GM12878 (cell line): ENCODE measurements at regions not wholly inside any gene's neighbourhood (a gene's known extent, or its start where the extent isn't known, plus 50 kb on each side); places are given as distances from the start of the nearest gene placed in this dataset.

ENCODE experiments used
- ATAC-seq: fragments of 200-7000 bp; cut with Tn5 transposase; 3 replicates; pipeline ENCODE4 v1.9.1; 2020; ENCODE audit warnings: mild to moderate bottlenecking, moderate library complexity
- BruUV-seq: library from RNA; stranded (reverse); fragments of 400-500 nt; replicated peaks from 2 replicates; lab custom pipeline; 2021; lab: Mats Ljungman, UMichigan
- CTCF ChIA-PET: fragments of 300-600 bp; sonication (Branson Sonifier 250); formaldehyde crosslinking; extraction: SDS; loops from one replicate; lab custom pipeline; 2021; ENCODE audit warnings: inconsistent platforms; lab: Yijun Ruan, JAX
- POLR2A ChIA-PET: fragments of 350-600 bp; formaldehyde crosslinking; extraction: SDS; loops from one replicate; lab custom pipeline; 2021; ENCODE audit warnings: inconsistent platforms; lab: Charles Lee
- RAD21 ChIA-PET: fragments of 300-600 bp; sonication (Branson Sonifier 250); formaldehyde crosslinking; loops from one replicate; lab custom pipeline; 2023; ENCODE audit warnings: antibody characterized with exemption; ENCODE audit not compliant: unreplicated experiment; lab: Charles Lee
- SMC1A ChIA-PET: fragments of 300-600 bp; sonication (Branson Sonifier 250); formaldehyde crosslinking; loops from one replicate; lab custom pipeline; 2023; ENCODE audit not compliant: unreplicated experiment, uncharacterized antibody; lab: Charles Lee
- DNase-seq: peaks from one replicate; pipeline ENCODE4 v3.0.0-alpha.2; 2011; ENCODE audit warnings: low read depth, low spot score
- FAIRE-seq: peaks from 3 replicates; lab custom pipeline; 2011; peaks lifted over from hg19 to GRCh38; lab: Jason Lieb, UNC
- H2AFZ ChIP-seq: 2 replicates; pipeline ENCODE4 v1.6.0; 2011; ENCODE audit warnings: low read depth, low read length, control low read depth; ENCODE audit not compliant: control insufficient read depth
- H3K27ac ChIP-seq: 2 replicates; pipeline ENCODE4 v1.5.1; 2011; ENCODE audit warnings: control low read depth; ENCODE audit not compliant: control insufficient read depth, insufficient read depth
- H3K27me3 ChIP-seq, 2 experiments: replicated peaks in 1 of 2; 2 replicates each; pipeline versions ENCODE4 v1.6.0 to v1.6.1; 2011; ENCODE audit warnings: low read length in 1 of 2; ENCODE audit not compliant: control insufficient read depth in 2 of 2, insufficient read depth in 2 of 2
- H3K36me3 ChIP-seq, 2 experiments: 2 replicates each; pipeline ENCODE4 v1.5.1; 2011; ENCODE audit warnings: low read length in 1 of 2; ENCODE audit not compliant: control insufficient read depth in 2 of 2, insufficient read depth in 2 of 2
- H3K4me1 ChIP-seq: 2 replicates; pipeline ENCODE4 v1.6.1; 2011; ENCODE audit warnings: mild to moderate bottlenecking, low read length, moderate library complexity, mixed read lengths; ENCODE audit not compliant: control insufficient read depth, insufficient read depth
- H3K4me2 ChIP-seq: 2 replicates; pipeline ENCODE4 v1.6.0; 2011; ENCODE audit warnings: control low read depth; ENCODE audit not compliant: control insufficient read depth, insufficient read depth
- H3K4me3 ChIP-seq: fragments of 200-600 bp; sonication (generic); 2 replicates; pipeline ENCODE4 v1.5.1; 2016
- H3K79me2 ChIP-seq: 2 replicates; pipeline ENCODE4 v1.6.0; 2011; ENCODE audit warnings: low read length; ENCODE audit not compliant: control insufficient read depth, insufficient read depth
- H3K9ac ChIP-seq: 2 replicates; pipeline ENCODE4 v1.8.0; 2011; ENCODE audit warnings: low read length, control low read depth, mixed read lengths; ENCODE audit not compliant: control insufficient read depth, insufficient read depth
- H3K9me3 ChIP-seq: replicated peaks from 3 replicates; pipeline ENCODE4 v1.5.1; 2011; ENCODE audit warnings: mild to moderate bottlenecking, low read length; ENCODE audit not compliant: control insufficient read depth, insufficient read depth
- H4K20me1 ChIP-seq: 2 replicates; pipeline ENCODE4 v1.6.0; 2011; ENCODE audit not compliant: control insufficient read depth, insufficient read depth
- ASH2L ChIP-seq: fragments of 300-600, 200-600 bp; sonication (generic); IDR thresholded peaks from 2 replicates; pipeline ENCODE4 v1.6.1; 2017; ENCODE audit warnings: low read depth, mild to moderate bottlenecking, borderline replicate concordance
- E2F8 ChIP-seq: fragments of 450-650 bp; IDR thresholded peaks from 2 replicates; pipeline ENCODE4 v1.6.1; 2018; ENCODE audit warnings: mild to moderate bottlenecking, low read depth, moderate library complexity; ENCODE audit not compliant: partially characterized antibody
- ESRRA ChIP-seq: IDR thresholded peaks from 2 replicates; pipeline ENCODE4 v1.6.1; 2012; ENCODE audit warnings: mild to moderate bottlenecking, low read length, improper control_type of control experiment
- ETV6 ChIP-seq, 2 experiments: fragments of 450-650 bp in 1 of 2; IDR thresholded peaks in 1 of 2; conservative IDR thresholded peaks in 1 of 2; 2 replicates each; pipeline ENCODE4 v1.6.1; 2014; ENCODE audit warnings: antibody characterized with exemption in 1 of 2, borderline replicate concordance in 1 of 2, low read depth in 1 of 2, mild to moderate bottlenecking in 1 of 2, moderate library complexity in 1 of 2
- HDAC2 ChIP-seq: fragments of 200-600 bp; sonication (generic); IDR thresholded peaks from 2 replicates; pipeline ENCODE4 v1.6.1; 2017
- MYC ChIP-seq: IDR thresholded peaks from 2 replicates; pipeline ENCODE4 v1.6.1; 2011; ENCODE audit warnings: mild to moderate bottlenecking, low read length, moderate library complexity, inconsistent platforms; ENCODE audit not compliant: insufficient read depth, insufficient replicate concordance, insufficient read length, severe bottlenecking
- NFIC ChIP-seq: IDR thresholded peaks from 2 replicates; pipeline ENCODE4 v1.6.1; 2012; ENCODE audit warnings: low read depth, mild to moderate bottlenecking, inconsistent platforms, low read length, moderate library complexity
- RBBP5 ChIP-seq: fragments of 200-600 bp; sonication (generic); conservative IDR thresholded peaks from 2 replicates; pipeline ENCODE4 v1.6.1; 2016
- RCOR1 ChIP-seq: conservative IDR thresholded peaks from 2 replicates; pipeline ENCODE4 v1.6.1; 2012; ENCODE audit warnings: low read depth, low read length, improper control_type of control experiment
- TCF3 ChIP-seq: IDR thresholded peaks from 2 replicates; pipeline ENCODE4 v1.6.1; 2012; ENCODE audit warnings: low read depth, mild to moderate bottlenecking, low read length, borderline replicate concordance; ENCODE audit not compliant: insufficient read depth
- ZNF207 ChIP-seq: fragments of 450-650 bp; IDR thresholded peaks from 2 replicates; pipeline ENCODE4 v1.6.1; 2014; ENCODE audit warnings: antibody characterized with exemption, mild to moderate bottlenecking, borderline replicate concordance
- in situ Hi-C: fragments of 300-500 bp; cut with MboI; formaldehyde crosslinking; loops from 9 replicates; pipeline ENCODE4 v1.14.3; 2018; ENCODE audit warnings: mixed read lengths
- intact Hi-C: fragments of 100-400 bp; cut with micrococcal nuclease; formaldehyde crosslinking; loops from one replicate; pipeline ENCODE4 v1.14.2; 2022; ENCODE audit not compliant: unreplicated experiment
- TF ChIP-seq, protein P1 (sequence below): IDR thresholded peaks from 2 replicates; pipeline ENCODE4 v1.6.1; 2011; ENCODE audit warnings: borderline replicate concordance, low read depth, mild to moderate bottlenecking, moderate library complexity, low read length; ENCODE audit not compliant: insufficient read depth, poor library complexity, severe bottlenecking

- in situ Hi-C loops (no loop called here), intact Hi-C loops (no loop called here)
- Histone ChIP-seq H3K9me3 (no peaks in the 10 kb centered on the region), H3K79me2 (no peaks in the 10 kb centered on the region), H3K9ac (no peak overlapping the region), H2AFZ (no peak overlapping the region), H4K20me1 (no peaks in the 10 kb centered on the region), H3K4me3 (no peak overlapping the region), H3K36me3 (no peaks in the 10 kb centered on the region), H3K27me3 (no peaks in the 10 kb centered on the region), H3K4me2 (no peak overlapping the region), H3K4me1 (no peaks in the 10 kb centered on the region), H3K27ac (no peak overlapping the region)
- ChIA-PET POLR2A (no interaction called here), SMC1A (no interaction called here), CTCF (no interaction called here), RAD21 (no interaction called here)
- no TSS peak for BruUV-seq
- DNase-seq = no peak
- no peak for ATAC-seq
- no peak for FAIRE-seq
- TF ChIP-seq ESRRA (no peak), TCF3 (no peak), MYC (no peak), RBBP5 (no peak), E2F8 (no peak), ZNF207 (no peak), RCOR1 (no peak), ASH2L (no peak), HDAC2 (no peak), NFIC (no peak), ETV6 (conservative IDR thresholded peaks at IDR 0.05 in 1 of 2, IDR thresholded peaks at IDR 0.05 in 1 of 2; ENCODE audit: borderline replicate concordance in 1 of 2, low read depth in 1 of 2) (no peak)
- TF ChIP-seq, protein P1, sequence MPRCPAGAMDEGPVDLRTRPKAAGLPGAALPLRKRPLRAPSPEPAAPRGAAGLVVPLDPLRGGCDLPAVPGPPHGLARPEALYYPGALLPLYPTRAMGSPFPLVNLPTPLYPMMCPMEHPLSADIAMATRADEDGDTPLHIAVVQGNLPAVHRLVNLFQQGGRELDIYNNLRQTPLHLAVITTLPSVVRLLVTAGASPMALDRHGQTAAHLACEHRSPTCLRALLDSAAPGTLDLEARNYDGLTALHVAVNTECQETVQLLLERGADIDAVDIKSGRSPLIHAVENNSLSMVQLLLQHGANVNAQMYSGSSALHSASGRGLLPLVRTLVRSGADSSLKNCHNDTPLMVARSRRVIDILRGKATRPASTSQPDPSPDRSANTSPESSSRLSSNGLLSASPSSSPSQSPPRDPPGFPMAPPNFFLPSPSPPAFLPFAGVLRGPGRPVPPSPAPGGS = no peak
These were observed 1168.1 kb downstream of the OLFM4 start for GRCh38 chr13:54196684-54197083.
